Activated T-helper 1 cell treated with Interleukin-2 at 50 U/mL for 16 hours (primary cell): ENCODE measurements at regions not wholly inside any gene's neighbourhood (a gene's known extent, or its start where the extent isn't known, plus 50 kb on each side); places are given as distances from the start of the nearest gene placed in this dataset.

Experiments
- DNase-seq: peaks from one replicate; pipeline ENCODE4 v3.0.0-alpha.2; 2020; ENCODE audit warnings: low read depth

GRCh38 chr17:72342627-72343527 lies 222.1 kb downstream of the SOX9 start:
- no peak for DNase-seq

- DNase-seq, result no peak
Observed at GRCh38 chr17:72343911-72344310, 223.1 kb downstream of the SOX9 start.

- no peak for DNase-seq
Observed at GRCh38 chr17:72344613-72345012, 223.8 kb downstream of the SOX9 start.

GRCh38 chr17:72345088-72345487 lies 224.3 kb downstream of the SOX9 start:
- DNase-seq, result no peak

GRCh38 chr17:72345536-72345935 lies 224.7 kb downstream of the SOX9 start:
- DNase-seq, result no peak

- DNase-seq, result no peak
Observed at GRCh38 chr17:72346306-72346705, 225.5 kb downstream of the SOX9 start.

- DNase-seq, result no peak
Observed at GRCh38 chr17:72349011-72349410, 228.2 kb downstream of the SOX9 start.

GRCh38 chr17:72349491-72349995 lies 228.7 kb downstream of the SOX9 start:
- no peak for DNase-seq

GRCh38 chr17:72350073-72350472 lies 229.3 kb downstream of the SOX9 start:
- no peak for DNase-seq

GRCh38 chr17:72351365-72351764 lies 230.5 kb downstream of the SOX9 start:
- DNase-seq, result no peak

GRCh38 chr17:72351884-72352346 lies 231.1 kb downstream of the SOX9 start:
- DNase-seq, result no peak

- DNase-seq, result no peak
Observed at GRCh38 chr17:72353502-72353901, 232.7 kb downstream of the SOX9 start.

- DNase-seq, result no peak
Observed at GRCh38 chr17:72354071-72354470, 233.3 kb downstream of the SOX9 start.

- DNase-seq, result no peak
Observed at GRCh38 chr17:72357764-72358365, 237.0 kb downstream of the SOX9 start.

- no peak for DNase-seq
Observed at GRCh38 chr17:72358465-72358864, 237.6 kb downstream of the SOX9 start.

GRCh38 chr17:72359274-72359673 lies 238.5 kb downstream of the SOX9 start:
- DNase-seq, result no peak

GRCh38 chr17:72359811-72360210 lies 239.0 kb downstream of the SOX9 start:
- no peak for DNase-seq

- no peak for DNase-seq
Observed at GRCh38 chr17:72360386-72360940, 239.6 kb downstream of the SOX9 start.

- DNase-seq, result no peak
Observed at GRCh38 chr17:72361892-72362291, 241.1 kb downstream of the SOX9 start.

- DNase-seq, result no peak
Observed at GRCh38 chr17:72362376-72363088, 241.7 kb downstream of the SOX9 start.

GRCh38 chr17:72363089-72363610 lies 242.3 kb downstream of the SOX9 start:
- DNase-seq, result no peak

GRCh38 chr17:72365857-72366414 lies 245.1 kb downstream of the SOX9 start:
- DNase-seq, result no peak
